ENCODE measurements at regions not wholly inside any gene's neighbourhood (a gene's known extent, or its start where the extent isn't known, plus 50 kb on each side); places are given as distances from the start of the nearest gene placed in this dataset.

DNA sequence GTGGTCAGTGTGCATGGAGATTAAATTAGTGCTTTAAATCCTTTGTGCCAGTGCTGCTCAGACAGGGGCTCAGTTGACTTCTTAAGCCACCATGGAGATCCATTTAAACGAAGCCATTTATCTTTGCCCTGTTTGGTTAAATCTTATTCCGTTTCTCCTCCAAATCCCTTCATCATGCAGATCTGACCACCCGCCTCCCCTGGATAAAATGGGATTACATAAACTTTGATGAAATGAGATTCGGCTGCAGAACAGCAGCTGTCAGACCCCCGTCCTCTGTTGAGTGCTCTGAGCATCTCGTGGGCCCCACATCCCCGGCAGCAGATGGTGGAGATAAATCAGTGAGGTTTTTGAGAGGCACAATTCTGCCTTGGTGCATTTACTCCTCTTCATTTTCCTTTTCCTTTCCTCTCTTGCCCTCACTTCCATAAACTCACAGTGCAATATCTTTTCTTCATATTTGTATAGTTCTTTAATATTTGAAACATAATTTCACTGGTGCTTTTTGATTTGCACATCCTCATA lies 84.4 kb upstream of the TWIST2 start:
- Histone ChIP-seq H3K4me3 (ENCODE audit: low read depth, low read length) (no peak overlapping the region), H3K4me1 (ENCODE audit: control insufficient read depth, insufficient read depth, low read length) (no peaks in the 10 kb centered on the region), H3K27ac (ENCODE audit: extremely low read depth, low read depth, low read length) (no peak overlapping the region), H3K36me3 (ENCODE audit: control insufficient read depth in 2 of 2, insufficient read depth in 1 of 2, low read length in 2 of 2) (no peaks in the 10 kb centered on the region), H3K9me3 (ENCODE audit: control insufficient read depth, insufficient read depth, low read depth, low read length) (no peaks in the 10 kb centered on the region)
- TF ChIP-seq ZNF26 (tag by site-specific recombination; IDR thresholded peaks at IDR 0.05) (no peak), BCL11B (tag by site-specific recombination; IDR thresholded peaks at IDR 0.05; ENCODE audit: low read depth) (no peak), ZNF23 (tag by site-specific recombination; IDR thresholded peaks at IDR 0.05; ENCODE audit: borderline replicate concordance) (no peak), ZNF404 (tag by site-specific recombination; IDR thresholded peaks at IDR 0.05) (no peak), ZFP41 (tag by site-specific recombination; IDR thresholded peaks at IDR 0.05; ENCODE audit: borderline replicate concordance) (no peak), ZNF623 (tag by site-specific recombination; IDR thresholded peaks at IDR 0.05) (no peak), ZNF658 (tag by site-specific recombination; IDR thresholded peaks at IDR 0.05) (no peak), ZNF280D (tag by site-specific recombination; IDR thresholded peaks at IDR 0.05) (no peak), ZBTB20 (tag by site-specific recombination; IDR thresholded peaks at IDR 0.05) (no peak), SP3 (tag by site-specific recombination; IDR thresholded peaks at IDR 0.05) (no peak), SCRT1 (tag by site-specific recombination; IDR thresholded peaks at IDR 0.05; ENCODE audit: borderline replicate concordance) (no peak), ZNF776 (tag by site-specific recombination; IDR thresholded peaks at IDR 0.05; ENCODE audit: borderline replicate concordance) (no peak), ZNF624 (tag by site-specific recombination; IDR thresholded peaks at IDR 0.05) (no peak), ZNF112 (tag by site-specific recombination; IDR thresholded peaks at IDR 0.05) (no peak), KLF1 (tag by site-specific recombination; IDR thresholded peaks at IDR 0.05) (no peak)
- TF ChIP-seq, protein P1, sequence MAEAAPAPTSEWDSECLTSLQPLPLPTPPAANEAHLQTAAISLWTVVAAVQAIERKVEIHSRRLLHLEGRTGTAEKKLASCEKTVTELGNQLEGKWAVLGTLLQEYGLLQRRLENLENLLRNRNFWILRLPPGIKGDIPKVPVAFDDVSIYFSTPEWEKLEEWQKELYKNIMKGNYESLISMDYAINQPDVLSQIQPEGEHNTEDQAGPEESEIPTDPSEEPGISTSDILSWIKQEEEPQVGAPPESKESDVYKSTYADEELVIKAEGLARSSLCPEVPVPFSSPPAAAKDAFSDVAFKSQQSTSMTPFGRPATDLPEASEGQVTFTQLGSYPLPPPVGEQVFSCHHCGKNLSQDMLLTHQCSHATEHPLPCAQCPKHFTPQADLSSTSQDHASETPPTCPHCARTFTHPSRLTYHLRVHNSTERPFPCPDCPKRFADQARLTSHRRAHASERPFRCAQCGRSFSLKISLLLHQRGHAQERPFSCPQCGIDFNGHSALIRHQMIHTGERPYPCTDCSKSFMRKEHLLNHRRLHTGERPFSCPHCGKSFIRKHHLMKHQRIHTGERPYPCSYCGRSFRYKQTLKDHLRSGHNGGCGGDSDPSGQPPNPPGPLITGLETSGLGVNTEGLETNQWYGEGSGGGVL (tag by site-specific recombination; IDR thresholded peaks at IDR 0.05), result no peak
- TF ChIP-seq, protein P2, sequence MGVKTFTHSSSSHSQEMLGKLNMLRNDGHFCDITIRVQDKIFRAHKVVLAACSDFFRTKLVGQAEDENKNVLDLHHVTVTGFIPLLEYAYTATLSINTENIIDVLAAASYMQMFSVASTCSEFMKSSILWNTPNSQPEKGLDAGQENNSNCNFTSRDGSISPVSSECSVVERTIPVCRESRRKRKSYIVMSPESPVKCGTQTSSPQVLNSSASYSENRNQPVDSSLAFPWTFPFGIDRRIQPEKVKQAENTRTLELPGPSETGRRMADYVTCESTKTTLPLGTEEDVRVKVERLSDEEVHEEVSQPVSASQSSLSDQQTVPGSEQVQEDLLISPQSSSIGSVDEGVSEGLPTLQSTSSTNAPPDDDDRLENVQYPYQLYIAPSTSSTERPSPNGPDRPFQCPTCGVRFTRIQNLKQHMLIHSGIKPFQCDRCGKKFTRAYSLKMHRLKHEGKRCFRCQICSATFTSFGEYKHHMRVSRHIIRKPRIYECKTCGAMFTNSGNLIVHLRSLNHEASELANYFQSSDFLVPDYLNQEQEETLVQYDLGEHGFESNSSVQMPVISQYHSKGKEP (tag by site-specific recombination; IDR thresholded peaks at IDR 0.05), result no peak
- TF ChIP-seq, protein P3, sequence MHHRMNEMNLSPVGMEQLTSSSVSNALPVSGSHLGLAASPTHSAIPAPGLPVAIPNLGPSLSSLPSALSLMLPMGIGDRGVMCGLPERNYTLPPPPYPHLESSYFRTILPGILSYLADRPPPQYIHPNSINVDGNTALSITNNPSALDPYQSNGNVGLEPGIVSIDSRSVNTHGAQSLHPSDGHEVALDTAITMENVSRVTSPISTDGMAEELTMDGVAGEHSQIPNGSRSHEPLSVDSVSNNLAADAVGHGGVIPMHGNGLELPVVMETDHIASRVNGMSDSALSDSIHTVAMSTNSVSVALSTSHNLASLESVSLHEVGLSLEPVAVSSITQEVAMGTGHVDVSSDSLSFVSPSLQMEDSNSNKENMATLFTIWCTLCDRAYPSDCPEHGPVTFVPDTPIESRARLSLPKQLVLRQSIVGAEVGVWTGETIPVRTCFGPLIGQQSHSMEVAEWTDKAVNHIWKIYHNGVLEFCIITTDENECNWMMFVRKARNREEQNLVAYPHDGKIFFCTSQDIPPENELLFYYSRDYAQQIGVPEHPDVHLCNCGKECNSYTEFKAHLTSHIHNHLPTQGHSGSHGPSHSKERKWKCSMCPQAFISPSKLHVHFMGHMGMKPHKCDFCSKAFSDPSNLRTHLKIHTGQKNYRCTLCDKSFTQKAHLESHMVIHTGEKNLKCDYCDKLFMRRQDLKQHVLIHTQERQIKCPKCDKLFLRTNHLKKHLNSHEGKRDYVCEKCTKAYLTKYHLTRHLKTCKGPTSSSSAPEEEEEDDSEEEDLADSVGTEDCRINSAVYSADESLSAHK (tag by site-specific recombination; IDR thresholded peaks at IDR 0.05), result no peak
- TF ChIP-seq, protein P4, sequence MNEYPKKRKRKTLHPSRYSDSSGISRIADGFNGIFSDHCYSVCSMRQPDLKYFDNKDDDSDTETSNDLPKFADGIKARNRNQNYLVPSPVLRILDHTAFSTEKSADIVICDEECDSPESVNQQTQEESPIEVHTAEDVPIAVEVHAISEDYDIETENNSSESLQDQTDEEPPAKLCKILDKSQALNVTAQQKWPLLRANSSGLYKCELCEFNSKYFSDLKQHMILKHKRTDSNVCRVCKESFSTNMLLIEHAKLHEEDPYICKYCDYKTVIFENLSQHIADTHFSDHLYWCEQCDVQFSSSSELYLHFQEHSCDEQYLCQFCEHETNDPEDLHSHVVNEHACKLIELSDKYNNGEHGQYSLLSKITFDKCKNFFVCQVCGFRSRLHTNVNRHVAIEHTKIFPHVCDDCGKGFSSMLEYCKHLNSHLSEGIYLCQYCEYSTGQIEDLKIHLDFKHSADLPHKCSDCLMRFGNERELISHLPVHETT (tag by site-specific recombination; IDR thresholded peaks at IDR 0.05), result no peak
- POLR2A ChIA-PET, result no interaction called here
- CTCF ChIA-PET, result interaction anchor here (0.7 kb wide), 2 partner anchors 21 to 340 kb away, joined by 3 to 4 read pairs; no protein-coding TSS in a partner anchor
